ENCODE measurements at regions not wholly inside any gene's neighbourhood (a gene's known extent, or its start where the extent isn't known, plus 50 kb on each side); places are given as distances from the start of the nearest gene placed in this dataset.

DNA sequence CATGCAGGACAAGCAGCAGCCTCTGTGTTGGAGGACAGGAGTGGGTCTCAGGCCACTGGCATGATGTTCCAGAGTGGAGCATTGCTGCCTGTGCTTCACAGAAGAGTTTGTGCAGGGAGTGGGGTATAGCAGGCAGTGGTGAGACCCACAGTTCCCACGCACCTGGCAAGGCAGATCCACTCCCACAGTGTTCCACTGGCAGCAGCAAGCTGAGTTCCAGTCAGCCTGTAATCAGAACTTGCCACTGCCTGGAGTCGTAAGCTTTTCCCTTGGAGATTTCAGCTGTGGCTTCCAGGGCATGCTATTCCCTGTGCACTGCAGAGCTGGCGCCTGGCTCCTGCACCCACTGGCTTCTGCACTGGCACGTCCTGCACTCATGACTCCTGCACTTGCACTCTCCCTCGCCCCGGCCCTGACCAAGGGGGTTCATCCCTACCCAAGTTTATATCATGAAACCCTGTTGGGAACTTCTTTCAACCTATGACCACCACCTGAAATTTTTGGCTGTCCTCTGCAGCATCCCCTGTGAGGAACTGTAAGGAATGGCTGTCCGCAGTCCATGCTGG is 1144.3 kb downstream of the RAPGEF2 start:
- TF ChIP-seq, protein P1, sequence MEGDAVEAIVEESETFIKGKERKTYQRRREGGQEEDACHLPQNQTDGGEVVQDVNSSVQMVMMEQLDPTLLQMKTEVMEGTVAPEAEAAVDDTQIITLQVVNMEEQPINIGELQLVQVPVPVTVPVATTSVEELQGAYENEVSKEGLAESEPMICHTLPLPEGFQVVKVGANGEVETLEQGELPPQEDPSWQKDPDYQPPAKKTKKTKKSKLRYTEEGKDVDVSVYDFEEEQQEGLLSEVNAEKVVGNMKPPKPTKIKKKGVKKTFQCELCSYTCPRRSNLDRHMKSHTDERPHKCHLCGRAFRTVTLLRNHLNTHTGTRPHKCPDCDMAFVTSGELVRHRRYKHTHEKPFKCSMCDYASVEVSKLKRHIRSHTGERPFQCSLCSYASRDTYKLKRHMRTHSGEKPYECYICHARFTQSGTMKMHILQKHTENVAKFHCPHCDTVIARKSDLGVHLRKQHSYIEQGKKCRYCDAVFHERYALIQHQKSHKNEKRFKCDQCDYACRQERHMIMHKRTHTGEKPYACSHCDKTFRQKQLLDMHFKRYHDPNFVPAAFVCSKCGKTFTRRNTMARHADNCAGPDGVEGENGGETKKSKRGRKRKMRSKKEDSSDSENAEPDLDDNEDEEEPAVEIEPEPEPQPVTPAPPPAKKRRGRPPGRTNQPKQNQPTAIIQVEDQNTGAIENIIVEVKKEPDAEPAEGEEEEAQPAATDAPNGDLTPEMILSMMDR (IDR thresholded peaks at IDR 0.05) = no peak
- Mint-ChIP-seq H3K36me3 (ENCODE audit: low read depth) (no peaks in the 10 kb centered on the region), H3K27me3 (ENCODE audit: insufficient read depth) (no peaks in the 10 kb centered on the region), H3K27ac (no peak overlapping the region), H3K4me1 (ENCODE audit: low read depth) (no peaks in the 10 kb centered on the region), H3K9me3 (peaks cover 57% of the 10 kb centered on the region), H3K4me3 (no peak overlapping the region)
- DNase-seq = no peak

DNA sequence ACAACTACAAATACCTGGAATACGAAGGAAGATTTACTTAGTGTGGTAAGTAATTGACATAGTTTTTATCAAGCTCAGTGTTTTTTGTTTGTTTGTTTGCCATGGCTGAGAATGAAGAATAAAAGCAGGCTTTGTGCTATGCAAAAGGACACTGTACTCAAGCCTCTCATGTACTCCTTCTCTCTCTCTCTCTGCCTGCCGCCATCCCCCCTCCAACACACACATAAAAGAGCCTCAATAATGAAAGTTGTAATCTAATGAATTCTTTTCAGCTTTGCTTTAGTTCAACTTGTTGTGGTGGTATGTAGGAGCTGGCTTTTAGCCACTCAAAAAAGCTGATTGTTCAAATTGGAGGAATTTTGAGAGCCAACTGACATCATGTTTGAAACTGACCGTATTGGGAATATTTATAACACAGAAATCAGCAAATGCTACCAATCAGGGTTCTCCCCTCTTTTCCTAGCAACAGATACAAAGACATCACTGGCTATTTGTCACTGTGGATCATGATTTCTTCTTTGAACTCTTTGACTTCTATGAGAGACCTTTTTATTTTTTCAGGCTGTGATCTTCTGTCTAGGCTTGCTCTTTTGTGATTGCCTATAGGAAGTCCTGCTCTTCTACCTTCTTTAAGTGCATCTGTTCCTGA is 1148.8 kb downstream of the RAPGEF2 start:
- no peak for DNase-seq
- H3K36me3 Mint-ChIP-seq (ENCODE audit: low read depth) = no peaks in the 10 kb centered on the region
- TF ChIP-seq, protein P1 (IDR thresholded peaks at IDR 0.05) = no peak
- peaks cover 52% of the 10 kb centered on the region for H3K9me3 Mint-ChIP-seq
- no peak overlapping the region for H3K4me3 Mint-ChIP-seq
- no peaks in the 10 kb centered on the region; the same call in 1 of the 2 replicates for H3K27me3 Mint-ChIP-seq (ENCODE audit: insufficient read depth)
- no peak overlapping the region for H3K27ac Mint-ChIP-seq
- H3K4me1 Mint-ChIP-seq (ENCODE audit: low read depth) = no peaks in the 10 kb centered on the region

DNA sequence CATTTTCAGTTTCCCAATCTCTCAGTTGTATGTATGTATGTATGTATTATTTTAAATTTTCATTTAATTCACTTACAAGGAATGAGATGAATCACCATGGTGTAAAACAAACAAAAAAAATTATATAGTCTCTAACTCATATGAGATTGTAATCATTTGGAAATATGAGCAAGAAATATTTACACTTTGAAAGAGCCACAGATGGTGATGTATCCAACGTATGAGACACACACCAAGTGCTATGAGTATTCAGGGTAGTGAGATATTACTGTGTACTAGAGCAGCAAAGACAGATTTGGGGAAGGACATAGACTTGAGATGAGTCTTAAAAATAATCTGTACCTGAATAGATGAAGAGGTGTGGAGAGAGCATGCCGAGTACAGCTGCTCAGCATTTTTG is 1154.4 kb downstream of the RAPGEF2 start:
- peaks cover 31% of the 10 kb centered on the region for H3K9me3 Mint-ChIP-seq
- DNase-seq = no peak

DNA sequence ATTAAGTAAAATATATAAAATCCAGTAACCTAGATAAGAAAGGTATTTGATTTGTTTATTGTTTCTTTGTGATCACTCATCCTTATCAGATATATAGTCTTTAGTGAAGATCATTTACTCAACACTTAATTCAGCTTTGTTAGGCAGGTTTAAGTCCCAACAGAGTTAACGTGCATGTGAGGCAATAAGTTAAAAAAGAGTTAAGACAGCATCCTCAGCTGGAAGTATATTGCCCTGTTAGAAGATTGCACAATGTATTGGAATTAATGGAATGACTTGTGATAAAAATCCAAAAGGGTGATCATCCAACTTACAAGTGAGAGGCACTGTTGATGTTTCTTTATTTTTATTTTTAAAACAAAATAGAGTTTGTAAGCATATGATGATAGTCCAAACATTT is 1162.1 kb downstream of the RAPGEF2 start:
- Mint-ChIP-seq H3K4me1 (ENCODE audit: low read depth) (no peaks in the 10 kb centered on the region), H3K4me3 (no peak overlapping the region), H3K27ac (no peak overlapping the region), H3K27me3 (ENCODE audit: insufficient read depth) (no peaks in the 10 kb centered on the region; the same call in 1 of the 2 replicates), H3K36me3 (ENCODE audit: low read depth) (no peaks in the 10 kb centered on the region), H3K9me3 (peaks cover 3% of the 10 kb centered on the region)
- TF ChIP-seq, protein P1 (IDR thresholded peaks at IDR 0.05) = no peak
- DNase-seq = no peak

More for the DNA sequence above, 1154.4 kb downstream of the RAPGEF2 start:
- H3K4me1 Mint-ChIP-seq (ENCODE audit: low read depth) = no peaks in the 10 kb centered on the region
- H3K27ac Mint-ChIP-seq = no peak overlapping the region
- H3K4me3 Mint-ChIP-seq = no peak overlapping the region
- TF ChIP-seq, protein P1 (IDR thresholded peaks at IDR 0.05) = no peak
- no peaks in the 10 kb centered on the region; the same call in 1 of the 2 replicates for H3K27me3 Mint-ChIP-seq (ENCODE audit: insufficient read depth)
- H3K36me3 Mint-ChIP-seq (ENCODE audit: low read depth) = no peaks in the 10 kb centered on the region

DNA sequence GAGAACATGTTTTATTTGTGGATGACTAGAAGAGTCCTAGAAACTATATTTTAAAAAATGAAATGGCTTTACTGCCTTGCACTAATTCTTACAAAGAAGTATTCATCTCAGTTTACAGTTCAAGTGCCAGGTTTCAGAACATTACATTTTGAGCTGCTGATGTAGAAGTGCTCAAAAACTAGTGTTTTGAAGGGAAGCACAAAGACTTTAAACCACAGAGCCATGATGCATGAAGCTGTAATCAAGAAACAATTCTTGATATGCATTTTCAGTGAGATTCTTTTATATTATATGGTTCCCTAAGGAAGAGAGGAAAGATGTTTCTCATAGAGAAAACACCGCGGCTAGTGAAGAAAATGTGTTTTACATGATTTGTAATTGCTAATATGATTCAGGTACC is 1163.0 kb downstream of the RAPGEF2 start:
- H3K36me3 Mint-ChIP-seq (ENCODE audit: low read depth) = no peaks in the 10 kb centered on the region
- H3K27ac Mint-ChIP-seq = no peak overlapping the region
- no peaks in the 10 kb centered on the region for H3K27me3 Mint-ChIP-seq (ENCODE audit: insufficient read depth)
- DNase-seq = no peak
- no peaks in the 10 kb centered on the region for H3K4me1 Mint-ChIP-seq (ENCODE audit: low read depth)
- H3K9me3 Mint-ChIP-seq = peaks cover 8% of the 10 kb centered on the region
- H3K4me3 Mint-ChIP-seq = no peak overlapping the region
- TF ChIP-seq, protein P1 (IDR thresholded peaks at IDR 0.05) = no peak
